ENCODE measurements at regions not wholly inside any gene's neighbourhood (a gene's known extent, or its start where the extent isn't known, plus 50 kb on each side); places are given as distances from the start of the nearest gene placed in this dataset.

GRCh38 chr3:30103186-30103585, 503.2 kb upstream of the TGFBR2 start:
- no peaks in the 10 kb centered on the region for H3K4me1 ChIP-seq (ENCODE audit: control insufficient read depth, insufficient read depth, low read length)
- H3K27ac ChIP-seq (ENCODE audit: low read depth, low read length) = no peak overlapping the region
- Mint-ChIP-seq H3K27me3 (ENCODE audit: insufficient read depth) (no peaks in the 10 kb centered on the region), H3K9me3 (peaks cover 28% of the 10 kb centered on the region), H3K27ac (no peak overlapping the region), H3K4me1 (no peaks in the 10 kb centered on the region), H3K4me3 (no peak overlapping the region), H3K36me3 (ENCODE audit: low read depth) (no peaks in the 10 kb centered on the region)
- no peak for DNase-seq
- H3K9me3 ChIP-seq (ENCODE audit: control insufficient read depth, low read length) = peaks cover 11% of the 10 kb centered on the region
- H3K4me3 ChIP-seq (ENCODE audit: low read length) = no peak overlapping the region
- H3K9ac ChIP-seq (ENCODE audit: extremely low read depth, low read length, poor library complexity, severe bottlenecking) = no peak overlapping the region
- no peak for TF ChIP-seq CTCF (conservative IDR thresholded peaks at IDR 0.05)
- no peaks in the 10 kb centered on the region for H3K36me3 ChIP-seq (ENCODE audit: control insufficient read depth, insufficient read depth, low read length)
- H3K27me3 ChIP-seq (ENCODE audit: control insufficient read depth, insufficient read depth, low read length, poor library complexity, severe bottlenecking) = no peaks in the 10 kb centered on the region
- whole genome bisulfite sequencing, 2 experiments (ENCODE audit: insufficient coverage in 1 of 2, insufficient read length in 1 of 2) = 88% methylated on average over 2 of the region's 2 CpGs; no CpG with 5 or more reads in 1 of the 2 experiments

GRCh38 chr3:30107531-30107930, 498.9 kb upstream of the TGFBR2 start:
- H3K27ac ChIP-seq (ENCODE audit: low read depth, low read length) = no peak overlapping the region
- TF ChIP-seq CTCF (conservative IDR thresholded peaks at IDR 0.05) = no peak
- peaks cover 28% of the 10 kb centered on the region for H3K9me3 Mint-ChIP-seq

GRCh38 chr3:30112411-30112810, 494.0 kb upstream of the TGFBR2 start:
- no peak for TF ChIP-seq CTCF (conservative IDR thresholded peaks at IDR 0.05)
- 90% methylated on average over 1 of the region's 1 CpG; no CpG with 5 or more reads in 1 of the 2 experiments for WGBS, 2 experiments (ENCODE audit: insufficient coverage in 1 of 2, insufficient read length in 1 of 2)
- H3K4me1 ChIP-seq (ENCODE audit: control insufficient read depth, insufficient read depth, low read length) = no peaks in the 10 kb centered on the region
- peaks cover 6% of the 10 kb centered on the region for H3K4me1 Mint-ChIP-seq
- no peaks in the 10 kb centered on the region for H3K9me3 ChIP-seq (ENCODE audit: control insufficient read depth, low read length)
- no peaks in the 10 kb centered on the region for H3K27me3 ChIP-seq (ENCODE audit: control insufficient read depth, insufficient read depth, low read length, poor library complexity, severe bottlenecking)
- no peak overlapping the region for H3K4me3 ChIP-seq (ENCODE audit: low read length)
- no peak overlapping the region for H3K4me3 Mint-ChIP-seq
- no peaks in the 10 kb centered on the region for H3K9me3 Mint-ChIP-seq
- H3K36me3 Mint-ChIP-seq (ENCODE audit: low read depth) = no peaks in the 10 kb centered on the region
- no peaks in the 10 kb centered on the region for H3K36me3 ChIP-seq (ENCODE audit: control insufficient read depth, insufficient read depth, low read length)
- H3K9ac ChIP-seq (ENCODE audit: extremely low read depth, low read length, poor library complexity, severe bottlenecking) = no peak overlapping the region
- H3K27ac Mint-ChIP-seq = no peak overlapping the region
- no peaks in the 10 kb centered on the region for H3K27me3 Mint-ChIP-seq (ENCODE audit: insufficient read depth)
- no peak overlapping the region for H3K27ac ChIP-seq (ENCODE audit: low read depth, low read length)
- no peak for DNase-seq

More at GRCh38 chr3:30107531-30107930, 498.9 kb upstream of the TGFBR2 start:
- no peaks in the 10 kb centered on the region for H3K27me3 Mint-ChIP-seq (ENCODE audit: insufficient read depth)
- no peak overlapping the region for H3K27ac Mint-ChIP-seq
- no peak for DNase-seq
- Histone ChIP-seq H3K9ac (ENCODE audit: extremely low read depth, low read length, poor library complexity, severe bottlenecking) (no peak overlapping the region), H3K4me1 (ENCODE audit: control insufficient read depth, insufficient read depth, low read length) (no peaks in the 10 kb centered on the region), H3K36me3 (ENCODE audit: control insufficient read depth, insufficient read depth, low read length) (no peaks in the 10 kb centered on the region), H3K9me3 (ENCODE audit: control insufficient read depth, low read length) (peaks cover 11% of the 10 kb centered on the region), H3K4me3 (ENCODE audit: low read length) (no peak overlapping the region), H3K27me3 (ENCODE audit: control insufficient read depth, insufficient read depth, low read length, poor library complexity, severe bottlenecking) (no peaks in the 10 kb centered on the region)
- H3K4me3 Mint-ChIP-seq = no peak overlapping the region
- WGBS, 2 experiments (ENCODE audit: insufficient coverage in 1 of 2, insufficient read length in 1 of 2) = 66 to 95% methylated on average over 2 to 4 of the region's 4 CpGs
- peaks cover 3% of the 10 kb centered on the region for H3K4me1 Mint-ChIP-seq
- H3K36me3 Mint-ChIP-seq (ENCODE audit: low read depth) = no peaks in the 10 kb centered on the region

All from endodermal cell (in vitro differentiated cells).